Choroid plexus epithelial cell (primary cell): ENCODE measurements at regions not wholly inside any gene's neighbourhood (a gene's known extent, or its start where the extent isn't known, plus 50 kb on each side); places are given as distances from the start of the nearest gene placed in this dataset.

Source experiments
- DNase-seq: peaks from one replicate; pipeline ENCODE4 v3.0.0-alpha.2; 2010; ENCODE audit warnings: low read depth
- H3K4me3 ChIP-seq: 2 replicates; pipeline ENCODE4 v1.5.1; 2011; ENCODE audit warnings: low read depth, mild to moderate bottlenecking, control low read depth, low read length, moderate library complexity
- CTCF ChIP-seq: conservative IDR thresholded peaks from 2 replicates; pipeline ENCODE4 v1.5.1; 2011; ENCODE audit warnings: low read depth, mild to moderate bottlenecking, control low read depth, inconsistent platforms, low read length, moderate library complexity

- H3K4me3 ChIP-seq: no peak overlapping the region
- no peak for TF ChIP-seq CTCF
- DNase-seq: no peak
Measured at GRCh38 chr2:66661253-66662173, 226.6 kb downstream of the MEIS1 start.

GRCh38 chr2:66665124-66665984, 230.4 kb downstream of the MEIS1 start:
- TF ChIP-seq CTCF: no peak
- DNase-seq: peak; percentile 41
- no peak overlapping the region for H3K4me3 ChIP-seq

DNA sequence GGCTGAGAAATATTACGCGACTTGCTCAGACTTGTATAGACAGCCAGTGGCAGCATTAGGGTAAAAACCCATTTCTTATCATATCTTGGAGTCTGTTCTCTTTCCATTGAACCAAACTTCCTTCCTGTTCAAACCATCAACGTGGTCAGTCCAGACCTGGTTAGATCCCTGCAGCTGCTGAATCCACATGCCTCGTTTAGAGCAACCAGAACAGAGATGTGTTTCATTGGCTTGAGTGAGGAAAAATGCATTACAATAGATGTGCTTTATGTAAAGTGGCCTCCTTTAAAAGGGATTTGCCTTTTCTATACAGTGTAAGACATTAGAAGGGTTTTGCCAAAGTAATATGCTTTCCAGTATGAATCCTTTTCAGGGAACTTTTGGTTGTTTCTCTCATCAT, 232.4 kb downstream of the MEIS1 start:
- DNase-seq: no peak
- TF ChIP-seq CTCF: no peak

DNA sequence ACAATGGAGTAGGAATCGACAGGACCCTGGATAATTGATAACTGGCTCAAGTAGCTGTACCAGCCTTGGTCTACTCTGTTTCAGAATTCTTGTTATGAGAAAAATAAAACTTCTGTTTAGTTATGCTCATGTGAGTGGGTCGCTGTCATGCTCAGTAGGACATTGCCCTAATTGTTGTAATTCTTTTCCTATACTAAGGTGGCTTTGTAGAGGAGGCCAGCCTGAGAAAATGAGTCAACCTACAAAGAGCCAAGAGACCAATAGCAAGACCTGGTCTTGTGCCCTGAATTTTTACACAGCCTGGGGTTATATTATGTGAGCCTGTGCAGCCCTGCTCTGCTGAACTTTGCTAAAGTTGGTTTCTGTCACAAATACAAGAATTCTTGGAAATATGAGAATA, 238.4 kb downstream of the MEIS1 start:
- no peak for DNase-seq
- H3K4me3 ChIP-seq: no peak overlapping the region
- TF ChIP-seq CTCF: no peak

More for the DNA sequence above, 232.4 kb downstream of the MEIS1 start:
- H3K4me3 ChIP-seq: no peak overlapping the region

DNA sequence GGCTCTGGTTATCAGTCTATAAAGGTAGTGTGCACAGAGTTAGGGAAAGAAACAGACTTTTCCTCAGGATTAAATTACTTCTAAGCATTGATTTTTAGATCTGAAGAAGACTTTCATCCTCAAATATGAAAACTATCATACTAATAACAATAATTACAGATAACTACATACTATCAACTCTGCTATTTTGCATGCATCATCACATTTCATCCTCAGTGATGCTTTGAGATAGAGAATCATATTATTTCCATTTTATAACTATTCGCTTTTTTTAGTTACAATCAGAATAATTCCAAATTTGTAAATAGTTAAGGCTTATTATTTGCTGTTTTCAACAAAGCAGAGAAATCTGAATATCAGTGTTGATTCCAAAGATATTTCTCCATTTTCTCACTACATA, 239.2 kb downstream of the MEIS1 start:
- no peak overlapping the region for H3K4me3 ChIP-seq
- no peak for DNase-seq
- TF ChIP-seq CTCF: no peak

DNA sequence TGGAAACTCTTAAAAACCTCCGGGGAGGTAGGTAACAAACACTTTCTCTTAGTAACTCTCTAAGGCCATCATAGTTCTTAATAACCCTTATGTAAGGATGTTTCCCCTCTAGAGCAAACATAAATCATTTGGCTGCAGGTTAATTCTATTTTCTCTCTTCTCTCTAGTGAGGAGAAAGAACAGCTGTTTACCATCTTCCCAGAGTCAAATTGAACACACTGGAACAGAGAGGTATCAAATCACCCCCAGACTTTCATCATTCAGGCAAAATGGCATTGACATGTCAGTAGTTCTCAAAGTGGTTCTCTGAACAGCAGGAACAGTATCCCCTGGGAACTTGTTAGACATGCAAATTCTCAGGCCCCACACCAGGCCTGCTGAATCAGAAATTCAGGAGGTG, 240.7 kb downstream of the MEIS1 start:
- TF ChIP-seq CTCF: no peak
- no peak for DNase-seq
- H3K4me3 ChIP-seq: no peak overlapping the region
